Keratinocyte (primary cell): ENCODE measurements at regions not wholly inside any gene's neighbourhood (a gene's known extent, or its start where the extent isn't known, plus 50 kb on each side); places are given as distances from the start of the nearest gene placed in this dataset.

Source experiments
- CTCF ChIP-seq, 3 experiments: IDR thresholded peaks in 1 of 3; conservative IDR thresholded peaks in 1 of 3; optimal IDR thresholded peaks in 1 of 3; 2 replicates in 2 of 3; 3 replicates in 1 of 3; pipeline versions ENCODE3 to v1.5.1; 2011; ENCODE audit warnings: low read length in 3 of 3, mild to moderate bottlenecking in 3 of 3, moderate library complexity in 2 of 3, control low read depth in 1 of 3, inconsistent platforms in 1 of 3; ENCODE audit not compliant: insufficient read depth in 2 of 3; ENCODE audit errors: extremely low read depth in 1 of 3
- EZH2 ChIP-seq: IDR thresholded peaks from one replicate; pipeline ENCODE4 v1.6.1; 2012; ENCODE audit warnings: inconsistent platforms, mild to moderate bottlenecking, low read length, moderate library complexity

GRCh38 chr19:42657556-42657955, 62.8 kb upstream of the CEACAM8 start:
- no peak for TF ChIP-seq EZH2
- TF ChIP-seq CTCF (optimal IDR thresholded peaks at IDR 0.05 in 1 of 3, IDR thresholded peaks at IDR 0.05 in 1 of 3, conservative IDR thresholded peaks at IDR 0.05 in 1 of 3; ENCODE audit: extremely low read depth in 1 of 3, insufficient read depth in 2 of 3, low read length in 3 of 3): no peak
